NCI-H128 (cell line): ENCODE measurements at regions not wholly inside any gene's neighbourhood (a gene's known extent, or its start where the extent isn't known, plus 50 kb on each side); places are given as distances from the start of the nearest gene placed in this dataset.
A peak's percentile ranks its signal among the peaks of the same experiment; 100 is the strongest.
"Not testable (repeated sequence)": the region's sequence is repeated elsewhere in the genome, so short reads cannot be mapped to it uniquely, and the experiment has no call there.

Experiments
- DNase-seq: peaks from one replicate; lab custom pipeline; 2025; ENCODE audit not compliant: unreplicated experiment; lab: John Stamatoyannopoulos, UW

GRCh38 chr17:70320673-70321345 lies 151.5 kb downstream of the KCNJ2 start:
- no peak for DNase-seq

GRCh38 chr17:70321352-70321751 lies 152.0 kb downstream of the KCNJ2 start:
- no peak for DNase-seq

GRCh38 chr17:70323269-70323668 lies 153.9 kb downstream of the KCNJ2 start:
- no peak for DNase-seq

- no peak for DNase-seq
Observed at GRCh38 chr17:70324031-70324430, 154.7 kb downstream of the KCNJ2 start.

GRCh38 chr17:70327279-70327678 lies 157.9 kb downstream of the KCNJ2 start:
- no peak for DNase-seq

- DNase-seq: no peak
Observed at GRCh38 chr17:70327723-70328122, 158.4 kb downstream of the KCNJ2 start.

GRCh38 chr17:70329721-70330120 lies 160.4 kb downstream of the KCNJ2 start:
- peak; percentile 2 for DNase-seq

- not testable (repeated sequence) for DNase-seq
Observed at GRCh38 chr17:70331066-70331465, 161.7 kb downstream of the KCNJ2 start.

- no peak for DNase-seq
Observed at GRCh38 chr17:70332356-70333210, 163.3 kb downstream of the KCNJ2 start.

- DNase-seq: no peak
Observed at GRCh38 chr17:70336411-70336810, 167.1 kb downstream of the KCNJ2 start.

GRCh38 chr17:70338946-70339354 lies 169.6 kb downstream of the KCNJ2 start:
- DNase-seq: no peak

GRCh38 chr17:70343114-70343513 lies 173.8 kb downstream of the KCNJ2 start:
- DNase-seq: no peak

GRCh38 chr17:70344386-70345060 lies 175.2 kb downstream of the KCNJ2 start:
- no peak for DNase-seq

GRCh38 chr17:70345061-70345460 lies 175.7 kb downstream of the KCNJ2 start:
- no peak for DNase-seq

- DNase-seq: no peak
Observed at GRCh38 chr17:70352834-70353233, 183.5 kb downstream of the KCNJ2 start.

- no peak for DNase-seq
Observed at GRCh38 chr17:70353408-70354092, 184.2 kb downstream of the KCNJ2 start.

GRCh38 chr17:70355185-70355584 lies 185.9 kb downstream of the KCNJ2 start:
- no peak for DNase-seq

GRCh38 chr17:70357190-70357589 lies 187.9 kb downstream of the KCNJ2 start:
- no peak for DNase-seq

GRCh38 chr17:70365091-70365583 lies 195.8 kb downstream of the KCNJ2 start:
- no peak for DNase-seq

- DNase-seq: no peak
Observed at GRCh38 chr17:70366386-70366785, 197.1 kb downstream of the KCNJ2 start.

- DNase-seq: no peak
Observed at GRCh38 chr17:70368011-70368410, 198.7 kb downstream of the KCNJ2 start.
